ENCODE measurements at regions not wholly inside any gene's neighbourhood (a gene's known extent, or its start where the extent isn't known, plus 50 kb on each side); places are given as distances from the start of the nearest gene placed in this dataset.

GRCh38 chr11:131228378-131228777, 142.0 kb upstream of the NTM start:
- TF ChIP-seq CTCF (conservative IDR thresholded peaks at IDR 0.05; ENCODE audit: low read length) (no peak), EZH2phosphoT487 (IDR thresholded peaks at IDR 0.05; ENCODE audit: borderline replicate concordance, low read depth, low read length) (no peak)
